GM19240 (cell line): ENCODE measurements at regions not wholly inside any gene's neighbourhood (a gene's known extent, or its start where the extent isn't known, plus 50 kb on each side); places are given as distances from the start of the nearest gene placed in this dataset.
"Not testable (repeated sequence)": the region's sequence is repeated elsewhere in the genome, so short reads cannot be mapped to it uniquely, and the experiment has no call there.

ENCODE experiments used
- DNase-seq: peaks from one replicate; pipeline ENCODE4 v3.0.0; 2011; ENCODE audit warnings: low spot score; ENCODE audit not compliant: insufficient read length

DNA sequence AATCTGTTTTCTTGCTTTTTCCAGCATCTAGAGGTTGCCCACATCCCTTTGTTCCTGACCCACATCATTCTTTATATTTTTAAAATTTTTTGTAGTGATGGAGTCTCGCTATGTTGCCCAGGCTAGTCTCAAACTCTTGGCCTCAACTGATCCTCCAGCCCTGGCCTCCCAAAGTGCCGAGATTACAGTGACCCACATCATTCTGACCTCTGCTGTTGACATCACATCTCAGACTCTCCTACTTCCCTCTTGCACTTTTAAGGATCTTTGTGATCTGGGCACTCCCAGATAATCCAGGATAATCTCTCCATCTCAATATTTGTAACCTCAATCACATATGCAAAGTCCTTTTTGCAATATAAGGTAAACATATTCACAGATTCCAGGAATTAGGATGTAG is 266.6 kb downstream of the MEX3B start:
- no peak for DNase-seq

DNA sequence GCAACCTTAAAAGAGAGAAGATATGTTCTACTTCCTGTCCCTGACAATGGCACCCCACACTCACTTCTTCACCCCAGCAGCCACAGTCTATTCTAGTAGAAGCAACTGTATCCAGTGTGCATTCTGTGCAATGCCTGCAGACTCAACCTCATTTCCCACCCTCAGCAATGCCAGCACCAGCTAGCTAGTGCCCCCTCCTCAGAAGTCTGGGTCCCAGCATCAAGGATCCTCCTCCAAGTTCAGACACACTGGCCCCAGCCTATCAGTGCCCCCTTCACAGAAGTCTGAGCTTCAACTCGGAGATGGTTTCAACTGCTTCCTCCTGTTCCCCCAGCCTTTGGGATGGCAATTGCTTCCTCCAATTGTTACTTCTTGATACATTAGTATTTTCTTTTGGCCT is 268.3 kb downstream of the MEX3B start:
- no peak for DNase-seq

DNA sequence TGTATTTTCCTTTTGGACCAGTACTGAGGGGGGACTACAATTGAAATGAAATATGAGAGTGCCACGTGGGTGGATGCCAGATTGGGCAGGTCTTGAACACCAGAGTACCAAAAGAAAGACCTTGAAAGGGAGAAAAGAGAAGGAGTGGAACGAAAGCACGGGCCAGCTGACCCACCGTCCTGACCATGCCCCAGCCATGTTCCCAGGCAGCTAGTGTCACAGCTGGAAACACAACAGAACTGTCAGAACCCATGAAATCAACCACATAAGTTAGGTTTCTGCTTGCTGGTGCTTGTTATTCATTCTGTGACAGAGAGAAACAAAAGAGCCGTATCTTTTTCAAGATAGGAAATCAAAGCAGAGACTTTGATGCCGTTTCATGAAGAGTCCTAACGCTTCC is 268.8 kb downstream of the MEX3B start:
- DNase-seq = no peak

DNA sequence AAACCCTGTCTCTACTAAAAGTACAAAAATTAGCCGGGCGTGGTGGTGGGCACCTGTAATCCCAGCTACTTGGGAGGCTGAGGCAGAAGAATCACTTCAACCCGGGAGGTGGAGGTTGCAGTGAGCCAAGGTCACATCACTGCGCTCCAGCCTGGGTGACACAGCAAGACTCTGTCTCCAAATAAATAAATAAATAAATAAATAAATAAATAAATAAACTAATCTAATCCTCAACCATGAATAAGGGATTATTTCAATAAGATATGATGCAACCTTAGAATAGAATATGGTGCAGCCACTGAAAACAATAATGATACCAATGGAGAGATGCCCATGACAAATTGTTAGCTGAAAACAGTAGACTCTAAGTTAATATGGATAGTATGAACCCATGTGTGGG is 270.0 kb downstream of the MEX3B start:
- not testable (repeated sequence) for DNase-seq

DNA sequence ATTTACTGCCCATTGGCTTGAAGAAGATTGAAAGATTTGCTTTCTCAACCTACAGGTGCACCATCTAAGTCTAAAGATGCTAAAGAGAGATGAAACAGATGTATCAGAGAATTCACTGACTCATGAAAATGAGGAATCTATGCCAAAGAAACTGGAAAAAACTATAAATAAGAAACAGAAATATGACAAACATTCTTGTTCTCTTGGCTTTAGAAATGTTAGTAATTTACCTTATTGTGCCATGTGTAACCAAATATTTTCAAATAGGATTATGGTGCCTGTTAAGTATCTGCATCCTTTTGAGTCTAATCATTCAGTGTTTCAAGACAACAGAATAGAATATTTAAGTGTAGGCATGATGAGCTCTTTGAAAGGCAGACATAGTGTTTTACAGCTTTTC is 271.5 kb downstream of the MEX3B start:
- DNase-seq = no peak

DNA sequence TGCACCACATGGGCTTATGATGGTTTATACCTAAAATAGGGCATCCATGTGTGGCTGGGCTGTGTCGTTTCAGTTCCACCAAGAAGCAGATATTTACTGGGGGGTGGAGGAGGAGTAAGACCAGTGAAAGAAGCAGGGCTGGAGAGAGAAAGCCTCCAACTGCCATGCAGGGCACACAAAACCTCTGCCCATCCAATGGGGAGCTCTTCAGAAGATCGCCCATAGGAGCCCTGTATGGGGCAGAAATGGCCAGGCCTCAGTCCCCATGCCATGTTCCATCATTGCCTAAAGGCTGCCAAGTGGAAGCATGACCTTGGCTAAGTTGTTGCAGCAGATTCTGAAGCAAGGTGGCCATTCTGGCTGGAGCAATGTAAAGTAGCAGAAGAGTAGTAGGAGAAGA is 277.0 kb downstream of the MEX3B start:
- no peak for DNase-seq

DNA sequence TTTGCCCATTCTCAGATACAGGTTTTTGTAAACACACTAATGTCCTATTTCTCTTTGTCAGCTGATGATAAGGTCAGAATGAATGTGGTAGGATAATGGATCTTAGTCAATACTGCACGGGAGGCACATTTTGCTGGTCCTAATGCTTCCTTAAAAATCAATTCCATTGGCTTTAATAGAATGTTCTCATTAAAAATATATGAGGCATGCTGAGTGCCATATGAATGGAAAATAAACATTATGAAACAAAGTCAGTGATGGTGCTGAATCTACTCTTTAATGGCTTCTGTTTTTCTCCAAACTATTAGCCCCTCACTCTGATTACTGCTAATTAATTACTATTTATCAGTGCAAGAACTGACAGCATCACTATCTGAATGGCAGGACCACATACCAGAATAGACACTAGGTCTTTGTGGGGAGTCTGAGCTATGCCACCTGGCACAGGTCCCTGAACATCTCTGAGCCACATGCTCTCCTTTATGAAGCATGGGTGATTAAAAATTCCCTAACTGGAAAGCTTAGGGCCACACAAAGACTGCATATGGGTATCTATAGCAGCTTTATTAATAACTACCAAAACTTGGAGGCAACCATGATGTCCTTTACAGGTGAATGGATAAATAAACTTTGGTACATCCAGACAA is 278.9 kb downstream of the MEX3B start:
- no peak for DNase-seq

DNA sequence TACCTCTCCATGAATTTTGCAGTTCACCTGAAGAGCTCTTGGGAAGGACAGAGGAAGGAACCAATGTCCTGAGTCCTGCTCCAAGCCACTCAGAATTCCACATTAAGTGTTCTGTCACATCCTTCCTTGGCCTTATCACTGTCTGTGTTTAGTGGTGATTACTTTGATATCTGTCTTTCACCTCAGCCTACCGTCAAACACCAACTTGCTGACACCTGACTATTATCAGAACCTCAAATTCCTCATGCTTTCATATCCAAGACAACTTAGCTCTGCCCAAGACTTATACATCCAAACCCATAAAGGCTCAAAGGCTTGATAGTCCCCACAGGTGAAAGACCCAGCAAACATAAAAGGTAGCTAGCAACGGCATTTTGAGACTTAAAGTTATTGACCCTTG is 280.0 kb downstream of the MEX3B start:
- no peak for DNase-seq

DNA sequence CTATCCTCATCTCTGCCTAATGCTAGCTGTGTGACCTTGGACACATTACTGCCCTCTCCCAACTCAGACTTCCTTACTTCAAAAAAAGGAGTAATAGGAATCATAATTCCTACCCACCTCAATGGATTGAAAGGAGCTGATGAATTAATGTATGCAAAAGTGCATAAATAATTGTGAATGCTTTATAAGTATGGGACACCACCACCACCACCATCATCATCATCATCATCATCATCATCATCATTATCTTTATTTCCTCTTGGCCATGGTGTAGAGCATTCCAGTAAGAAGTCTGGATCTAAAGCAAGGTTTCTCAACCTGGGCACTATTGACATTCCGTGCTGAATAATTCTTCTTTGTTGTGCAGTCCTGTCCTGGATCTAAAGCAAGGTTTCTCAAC is 282.5 kb downstream of the MEX3B start:
- DNase-seq = no peak

DNA sequence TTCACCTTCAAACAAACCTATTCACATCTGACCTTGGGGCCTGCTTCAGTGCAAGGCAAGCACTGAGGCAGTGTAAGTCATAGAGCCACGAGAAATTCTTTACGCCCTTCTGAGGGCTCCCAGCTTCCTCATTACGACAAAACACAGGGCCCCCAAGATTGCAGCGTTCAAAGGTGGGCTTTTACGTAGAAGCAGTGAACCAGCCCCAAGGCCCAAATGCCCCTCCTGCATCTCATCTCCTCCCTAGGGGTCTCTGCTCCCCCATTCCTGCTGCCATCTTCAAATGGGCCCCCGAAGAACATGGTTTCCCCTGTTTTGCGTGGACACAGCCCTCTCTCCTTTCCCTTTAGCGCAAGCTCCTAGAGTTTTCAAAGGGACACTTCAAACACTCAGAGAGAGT is 285.1 kb downstream of the MEX3B start:
- no peak for DNase-seq

DNA sequence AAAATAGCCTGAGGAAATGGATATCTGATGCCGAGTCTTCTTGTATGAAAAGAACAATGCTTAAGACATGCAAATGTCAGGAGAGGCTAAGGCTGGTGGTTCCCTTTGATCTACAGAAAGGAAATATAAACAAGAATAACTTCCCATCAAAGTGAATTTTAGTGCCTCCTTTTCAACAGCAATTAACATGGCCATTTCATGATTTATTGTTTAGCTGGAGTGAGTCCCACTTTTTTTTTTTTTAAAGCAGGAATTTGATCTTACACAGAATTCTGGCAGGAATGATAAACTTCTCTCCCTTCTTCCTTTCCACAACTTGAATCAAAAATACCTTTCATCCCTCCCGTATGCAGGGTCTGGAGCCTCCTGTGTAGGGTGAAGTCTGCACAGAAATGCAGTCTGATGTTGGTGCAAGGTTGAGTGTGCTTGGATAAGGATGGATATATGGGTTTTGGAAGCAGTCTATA is 287.0 kb downstream of the MEX3B start:
- no peak for DNase-seq

DNA sequence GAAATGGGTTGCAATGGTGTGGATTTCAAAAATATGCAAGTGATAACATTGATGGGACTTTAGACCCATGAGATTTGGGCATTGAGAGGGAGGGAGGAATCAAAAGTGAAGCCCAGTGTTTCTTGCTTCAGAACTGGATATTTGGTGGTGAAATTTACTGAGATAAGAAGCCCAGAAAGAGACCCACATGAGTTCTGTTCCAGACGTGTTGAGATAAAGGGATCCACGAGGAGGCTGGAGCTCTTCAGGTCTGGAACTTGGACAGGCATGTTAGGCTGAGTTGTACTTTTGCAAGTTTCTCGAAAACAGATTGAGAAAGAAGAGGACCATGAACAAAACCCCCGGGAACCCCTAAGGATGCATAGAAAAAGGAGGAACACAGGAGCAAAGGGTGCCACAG is 290.2 kb downstream of the MEX3B start:
- no peak for DNase-seq

DNA sequence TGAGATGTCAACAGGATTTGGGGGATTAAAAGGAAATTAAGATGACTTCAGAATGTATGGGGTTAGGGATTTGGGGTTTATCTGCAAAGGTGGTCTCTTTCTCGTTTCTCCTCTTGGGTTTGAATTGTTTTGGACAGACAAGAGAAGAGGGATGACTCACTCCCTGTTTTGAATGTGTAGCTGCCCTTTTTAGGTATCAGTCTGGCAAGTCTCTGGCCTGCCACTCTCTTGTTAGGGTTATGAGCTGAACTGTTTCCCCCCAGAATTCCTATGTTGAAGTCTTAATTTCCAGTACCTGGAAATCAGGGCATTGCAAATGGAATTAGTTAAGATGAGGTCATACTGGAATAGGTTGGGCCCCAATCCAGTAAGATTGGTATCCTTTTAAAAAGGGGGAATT is 291.7 kb downstream of the MEX3B start:
- DNase-seq = no peak

DNA sequence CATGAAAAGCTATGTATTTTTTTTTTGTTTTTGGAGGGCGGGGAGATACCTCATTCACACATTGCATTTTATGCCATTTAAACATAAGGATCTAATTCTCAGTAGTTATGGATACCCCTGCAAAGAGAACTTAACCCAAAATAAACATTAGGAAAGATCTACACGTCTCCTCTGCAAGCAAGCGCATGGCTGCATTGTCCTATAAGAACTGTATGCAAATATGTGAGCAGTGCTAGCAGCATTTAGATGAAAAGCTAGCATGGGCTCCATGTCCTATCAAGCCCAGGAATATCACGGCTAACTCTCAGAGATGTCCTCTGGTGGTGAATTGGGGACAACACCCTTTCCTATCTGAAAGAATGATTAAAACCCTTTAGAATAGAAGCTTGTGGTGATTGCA is 292.8 kb downstream of the MEX3B start:
- DNase-seq = no peak

DNA sequence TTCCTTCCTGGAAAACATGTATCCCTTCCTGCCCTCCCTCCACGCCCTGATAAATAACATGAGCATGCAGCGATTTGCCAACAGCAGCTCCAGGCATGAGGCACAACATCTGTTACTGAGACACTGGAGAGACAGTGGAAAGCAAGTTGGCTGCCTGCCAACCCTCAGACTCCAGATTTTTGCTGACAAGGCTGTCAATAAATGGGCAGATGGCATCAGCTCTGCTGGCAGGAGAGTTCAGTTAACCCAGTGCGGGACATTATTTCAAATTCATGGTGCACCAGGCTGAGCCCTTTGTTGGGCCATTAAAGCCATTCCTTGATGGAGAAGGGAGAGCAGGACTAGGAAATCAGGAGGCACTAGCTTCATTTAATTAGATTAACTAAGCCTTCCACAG is 293.3 kb downstream of the MEX3B start:
- DNase-seq = no peak

DNA sequence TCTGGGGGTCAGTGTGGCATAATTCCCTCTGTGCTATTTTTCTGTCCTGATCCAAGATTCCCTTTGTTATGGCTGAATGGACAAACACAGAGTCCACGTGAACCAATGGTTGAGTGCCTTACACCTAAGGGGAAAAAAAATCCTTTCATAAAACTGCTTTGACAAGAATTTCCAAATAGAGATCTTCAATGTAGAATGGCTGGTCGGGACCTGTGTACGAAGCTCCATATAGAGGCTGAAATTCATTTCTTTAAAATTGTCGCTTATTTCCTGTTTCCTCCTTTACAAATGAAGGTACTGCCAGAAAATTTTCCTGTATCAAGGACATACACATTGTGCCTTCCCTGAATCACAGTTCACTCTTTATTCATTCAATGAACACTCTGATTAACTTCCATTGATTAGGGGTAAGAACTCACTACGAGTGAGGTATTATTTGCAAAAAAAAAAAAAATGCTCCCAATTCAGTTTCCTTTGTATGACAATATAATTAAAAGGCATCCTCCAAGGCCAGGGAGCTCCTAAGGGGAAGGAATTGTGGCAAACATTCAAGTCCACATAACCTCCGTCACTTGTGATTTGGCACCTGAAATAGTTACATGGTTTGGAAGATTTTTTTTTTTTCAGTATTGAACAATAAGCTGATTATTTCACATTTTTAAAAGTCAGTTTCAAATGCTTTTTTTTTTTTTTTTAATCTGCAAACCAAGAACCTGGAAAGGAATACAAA is 293.8 kb downstream of the MEX3B start:
- no peak for DNase-seq

DNA sequence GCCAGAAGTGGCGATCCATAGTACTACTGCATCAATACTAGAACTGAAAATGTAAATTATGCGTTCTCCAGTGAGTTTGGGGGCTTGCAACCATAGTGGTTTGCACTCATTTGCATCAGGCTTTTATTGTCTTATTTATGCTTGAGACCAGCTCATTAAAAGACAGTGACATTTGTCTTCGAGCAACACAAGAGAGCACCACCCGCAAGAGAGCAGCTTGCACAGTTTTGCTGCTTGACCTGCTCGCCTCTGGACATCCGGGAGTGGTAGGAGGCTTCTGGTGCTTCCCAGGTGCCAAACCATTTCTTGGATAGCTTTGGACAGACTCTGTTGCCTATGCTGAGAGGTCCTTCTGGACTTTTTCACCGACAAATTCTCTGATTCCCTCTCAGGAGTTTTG is 294.6 kb downstream of the MEX3B start:
- DNase-seq = no peak

DNA sequence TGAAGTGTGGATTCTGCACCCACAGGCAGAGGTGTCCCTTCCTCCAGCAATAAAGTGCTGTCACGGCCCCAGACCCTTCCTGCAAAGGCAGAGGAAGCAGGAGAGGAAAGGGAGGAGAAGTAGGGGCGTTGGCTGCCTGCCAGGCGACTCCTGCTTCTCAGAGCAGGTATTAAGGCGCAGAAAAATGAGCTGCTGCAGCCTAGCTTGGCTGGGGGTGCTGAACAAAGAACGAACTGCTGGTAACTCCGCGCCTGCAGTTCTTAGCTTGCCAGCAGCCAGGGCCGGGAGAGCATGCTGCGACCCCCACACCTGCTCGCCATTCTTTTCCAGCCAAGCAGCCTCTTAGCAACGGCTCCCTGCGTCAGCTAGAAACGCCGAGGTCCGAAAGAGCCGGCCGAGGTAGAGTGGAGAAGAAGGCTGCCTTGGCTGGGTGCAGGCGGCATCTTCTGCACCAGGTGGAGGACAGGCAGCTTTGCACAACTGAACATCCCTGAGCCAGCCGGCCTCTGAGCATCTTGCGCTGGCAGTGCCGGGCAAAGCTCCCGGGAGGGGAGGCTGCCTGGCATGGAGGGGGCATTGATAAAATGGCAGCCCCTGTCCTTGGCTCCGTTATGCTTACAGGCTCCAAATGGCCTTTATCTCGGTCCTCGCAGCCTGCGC is 296.0 kb downstream of the MEX3B start:
- no peak for DNase-seq

DNA sequence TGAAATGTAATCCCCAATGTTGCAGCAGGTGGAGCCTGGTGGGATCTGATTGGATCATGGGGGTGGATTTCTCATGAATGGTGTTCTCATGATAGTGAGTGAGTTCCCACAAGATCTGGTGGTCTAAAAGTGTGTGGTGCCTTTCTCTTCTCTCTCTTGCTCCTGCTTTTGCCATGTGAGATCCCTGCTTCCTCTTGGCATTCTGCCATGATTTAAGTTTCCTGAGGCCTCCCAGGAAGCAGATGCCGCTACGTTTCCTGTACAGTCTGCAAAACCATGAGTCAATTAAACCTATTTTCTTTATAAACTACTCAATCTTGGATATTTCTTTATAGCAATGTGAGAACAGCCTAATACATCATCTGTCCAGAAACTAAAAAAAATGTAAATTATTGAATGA is 298.3 kb downstream of the MEX3B start:
- no peak for DNase-seq

DNA sequence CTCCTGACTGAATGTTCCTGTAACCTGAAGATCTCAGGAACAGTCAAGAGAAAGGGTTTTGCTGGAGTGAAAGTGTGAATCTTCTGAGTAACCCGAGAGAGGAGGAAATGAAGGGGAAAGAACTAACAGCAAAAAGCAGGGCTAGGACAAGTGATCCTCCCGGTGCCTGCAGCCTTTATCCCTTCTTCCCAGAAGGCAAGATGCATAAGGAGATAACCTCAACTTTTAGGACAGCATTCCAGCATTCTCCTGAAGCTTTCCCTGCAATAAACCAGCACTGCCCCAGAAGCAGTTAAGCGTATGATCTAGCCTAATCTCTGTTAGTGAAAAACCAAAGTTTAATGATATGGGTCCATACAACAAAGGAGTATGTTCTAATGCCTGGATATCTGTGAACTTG is 298.8 kb downstream of the MEX3B start:
- DNase-seq = no peak

DNA sequence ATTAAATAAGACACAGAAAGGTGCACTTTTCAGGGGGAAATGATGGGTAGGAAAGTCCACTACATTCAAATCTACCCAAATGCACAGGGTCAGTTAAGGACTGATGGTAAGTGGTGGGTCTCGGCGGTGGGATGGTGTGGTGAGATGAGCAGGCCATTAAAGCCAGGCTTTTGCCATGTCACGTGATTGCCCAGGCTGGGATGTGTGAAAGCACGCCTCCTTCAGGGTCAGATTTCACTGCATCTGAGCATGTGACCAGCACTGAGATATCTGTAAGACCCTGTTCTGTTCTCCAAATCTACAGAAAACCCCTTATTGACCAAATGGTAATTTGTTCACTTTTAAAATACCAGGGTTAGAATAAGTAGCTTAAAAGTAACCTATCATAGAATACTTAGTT is 301.5 kb downstream of the MEX3B start:
- DNase-seq = no peak

DNA sequence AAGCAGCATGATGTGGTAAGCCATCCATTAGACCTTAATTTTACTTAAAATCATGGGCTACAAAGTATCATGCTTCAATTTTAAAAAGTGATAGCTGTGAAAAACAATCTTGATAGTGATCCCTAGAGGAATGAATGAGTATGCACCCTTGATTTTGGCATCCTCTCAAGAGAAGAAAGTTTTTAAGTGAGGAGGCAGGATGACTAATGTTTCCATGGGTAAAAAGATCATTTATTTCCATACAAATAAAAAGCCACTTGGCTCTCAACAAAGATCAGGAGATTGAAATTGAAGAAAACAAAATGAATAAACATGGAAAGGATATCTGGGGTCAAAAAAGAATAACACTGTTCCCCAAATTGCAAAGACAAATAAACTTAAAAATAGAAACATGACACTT is 305.4 kb downstream of the MEX3B start:
- DNase-seq = no peak

DNA sequence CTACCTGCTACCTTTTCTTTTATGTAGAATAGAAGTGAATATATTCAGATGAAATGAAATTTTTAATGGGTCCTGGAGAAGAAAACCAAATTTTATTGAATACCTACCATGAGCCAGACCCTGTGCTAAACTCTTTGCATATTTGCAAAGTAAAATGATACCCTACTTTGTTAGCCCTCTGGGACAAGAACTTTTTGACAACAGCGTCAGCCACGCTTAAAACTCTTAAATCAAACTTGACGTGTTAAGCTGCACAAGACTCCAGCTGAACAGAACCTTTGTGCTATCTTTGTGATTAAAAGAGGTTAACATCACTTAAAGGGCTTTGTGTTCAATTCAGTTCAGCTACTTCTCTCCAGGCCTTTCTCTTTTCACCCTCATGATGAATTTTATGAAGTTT is 316.5 kb downstream of the MEX3B start:
- no peak for DNase-seq
